SK-N-SH (cell line): ENCODE measurements at regions not wholly inside any gene's neighbourhood (a gene's known extent, or its start where the extent isn't known, plus 50 kb on each side); places are given as distances from the start of the nearest gene placed in this dataset.

Source experiments
- CTCF ChIP-seq: fragments of 200-600 bp; sonication (generic); IDR thresholded peaks from 2 replicates; pipeline ENCODE4 v1.6.1; 2017; ENCODE audit warnings: antibody characterized with exemption, mild to moderate bottlenecking, moderate library complexity
- IRF3 ChIP-seq: fragments of 150-350 bp; IDR thresholded peaks from 2 replicates; pipeline ENCODE4 v1.6.1; 2016; ENCODE audit warnings: mild to moderate bottlenecking, low read depth, low read length
- NFIC ChIP-seq: IDR thresholded peaks from 2 replicates; pipeline ENCODE4 v1.4.0; 2012; ENCODE audit warnings: borderline replicate concordance
- YY1 ChIP-seq: IDR thresholded peaks from 2 replicates; pipeline ENCODE4 v1.4.0; 2012; ENCODE audit warnings: low read depth, mild to moderate bottlenecking
- ZBTB33 ChIP-seq: IDR thresholded peaks from 2 replicates; pipeline ENCODE4 v1.4.0; 2012; ENCODE audit warnings: low read depth, borderline replicate concordance

DNA sequence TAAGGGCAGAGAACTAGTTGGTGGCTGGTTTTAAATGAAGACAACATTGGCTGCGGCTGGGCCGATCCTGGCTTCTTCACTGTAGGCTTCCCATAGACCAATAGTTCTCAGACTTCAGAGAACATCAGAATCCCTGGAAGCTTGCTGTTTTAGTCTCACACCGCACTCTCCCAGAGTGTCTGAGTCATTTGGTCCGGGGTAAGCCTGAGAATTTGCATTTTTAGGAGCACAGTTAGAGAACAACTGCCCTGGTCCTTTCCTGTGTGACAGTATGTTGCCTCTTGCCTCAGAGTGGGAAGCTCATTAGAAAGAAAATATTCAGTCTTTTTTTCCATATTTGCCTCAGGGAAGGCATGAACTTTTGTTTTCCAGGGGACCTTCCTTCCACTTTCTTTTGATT is 137.1 kb upstream of the GAREM1 start:
- TF ChIP-seq IRF3 (no peak), ZBTB33 (no peak), CTCF (no peak), YY1 (no peak), NFIC (no peak)
